Type B pancreatic cell (in vitro differentiated cells): ENCODE measurements at regions not wholly inside any gene's neighbourhood (a gene's known extent, or its start where the extent isn't known, plus 50 kb on each side); places are given as distances from the start of the nearest gene placed in this dataset.

ENCODE experiments used
- DNase-seq: peaks from one replicate; pipeline ENCODE4 v3.0.0; 2021; ENCODE audit warnings: mixed read lengths; ENCODE audit not compliant: unreplicated experiment; ENCODE audit errors: extremely low spot score
- H3K27ac Mint-ChIP-seq: 2 replicates; pipeline ENCODE4 v1.8.0; 2021; ENCODE audit warnings: mild to moderate bottlenecking, mixed read lengths
- H3K27me3 Mint-ChIP-seq: 2 replicates; pipeline ENCODE4 v1.8.0; 2021; ENCODE audit warnings: mixed read lengths
- H3K36me3 Mint-ChIP-seq: 2 replicates; pipeline ENCODE4 v1.8.0; 2021; ENCODE audit warnings: mixed read lengths
- H3K4me1 Mint-ChIP-seq: one replicate; pipeline ENCODE4 v1.8.0; 2021; ENCODE audit warnings: mixed read lengths; ENCODE audit not compliant: unreplicated experiment
- H3K4me3 Mint-ChIP-seq: 2 replicates; pipeline ENCODE4 v1.8.0; 2021; ENCODE audit warnings: mild to moderate bottlenecking, mixed read lengths
- H3K9me3 Mint-ChIP-seq: 2 replicates; pipeline ENCODE4 v1.8.0; 2021; ENCODE audit warnings: mixed read lengths
- CTCF ChIP-seq: fragments of 200-600 bp; sonication (generic); conservative IDR thresholded peaks from 2 replicates; pipeline ENCODE4 v1.5.0; 2021; ENCODE audit warnings: antibody characterized with exemption, mild to moderate bottlenecking

- no peaks in the 10 kb centered on the region for H3K9me3 Mint-ChIP-seq
- peaks cover 16% of the 10 kb centered on the region for H3K27me3 Mint-ChIP-seq
- TF ChIP-seq CTCF = no peak
- H3K4me1 Mint-ChIP-seq = no peaks in the 10 kb centered on the region
- no peak overlapping the region for H3K4me3 Mint-ChIP-seq
- H3K27ac Mint-ChIP-seq = no peak overlapping the region
- no peaks in the 10 kb centered on the region for H3K36me3 Mint-ChIP-seq
- DNase-seq = no peak
These were observed 1225.6 kb downstream of the VRK1 start for GRCh38 chr14:98022541-98023520.

GRCh38 chr14:98028162-98028561, 1231.0 kb downstream of the VRK1 start:
- Mint-ChIP-seq H3K27ac (no peak overlapping the region), H3K9me3 (peaks cover 4% of the 10 kb centered on the region), H3K4me3 (no peak overlapping the region), H3K4me1 (no peaks in the 10 kb centered on the region), H3K27me3 (peaks cover 9% of the 10 kb centered on the region), H3K36me3 (peaks cover 4% of the 10 kb centered on the region)
- DNase-seq = no peak
- no peak for TF ChIP-seq CTCF

GRCh38 chr14:98035396-98035795, 1236.6 kb downstream of the BCL11B start:
- no peaks in the 10 kb centered on the region for H3K9me3 Mint-ChIP-seq
- H3K36me3 Mint-ChIP-seq = peaks cover 4% of the 10 kb centered on the region
- H3K4me1 Mint-ChIP-seq = no peaks in the 10 kb centered on the region
- H3K27me3 Mint-ChIP-seq = no peaks in the 10 kb centered on the region
- TF ChIP-seq CTCF = no peak
- no peak overlapping the region for H3K27ac Mint-ChIP-seq
- H3K4me3 Mint-ChIP-seq = no peak overlapping the region
- no peak for DNase-seq

GRCh38 chr14:98037831-98038230, 1234.2 kb downstream of the BCL11B start:
- peaks cover 4% of the 10 kb centered on the region for H3K9me3 Mint-ChIP-seq
- DNase-seq = no peak
- H3K27ac Mint-ChIP-seq = no peak overlapping the region
- no peaks in the 10 kb centered on the region for H3K36me3 Mint-ChIP-seq
- H3K4me3 Mint-ChIP-seq = no peak overlapping the region
- no peak for TF ChIP-seq CTCF
- H3K4me1 Mint-ChIP-seq = no peaks in the 10 kb centered on the region
- no peaks in the 10 kb centered on the region for H3K27me3 Mint-ChIP-seq

GRCh38 chr14:98056946-98057345, 1215.1 kb downstream of the BCL11B start:
- Mint-ChIP-seq H3K27ac (no peak overlapping the region), H3K9me3 (no peaks in the 10 kb centered on the region), H3K4me3 (no peak overlapping the region), H3K27me3 (peaks cover 11% of the 10 kb centered on the region), H3K36me3 (no peaks in the 10 kb centered on the region), H3K4me1 (no peaks in the 10 kb centered on the region)
- TF ChIP-seq CTCF = no peak
- no peak for DNase-seq
